GM21786 (cell line): ENCODE measurements at regions not wholly inside any gene's neighbourhood (a gene's known extent, or its start where the extent isn't known, plus 50 kb on each side); places are given as distances from the start of the nearest gene placed in this dataset.
"Not testable (repeated sequence)": the region's sequence is repeated elsewhere in the genome, so short reads cannot be mapped to it uniquely, and the experiment has no call there.

ENCODE experiments used
- ATAC-seq: cut with Tn5 transposase; IDR thresholded peaks from one replicate; pipeline ENCODE4 v1.9.1; 2021; ENCODE audit not compliant: unreplicated experiment

DNA sequence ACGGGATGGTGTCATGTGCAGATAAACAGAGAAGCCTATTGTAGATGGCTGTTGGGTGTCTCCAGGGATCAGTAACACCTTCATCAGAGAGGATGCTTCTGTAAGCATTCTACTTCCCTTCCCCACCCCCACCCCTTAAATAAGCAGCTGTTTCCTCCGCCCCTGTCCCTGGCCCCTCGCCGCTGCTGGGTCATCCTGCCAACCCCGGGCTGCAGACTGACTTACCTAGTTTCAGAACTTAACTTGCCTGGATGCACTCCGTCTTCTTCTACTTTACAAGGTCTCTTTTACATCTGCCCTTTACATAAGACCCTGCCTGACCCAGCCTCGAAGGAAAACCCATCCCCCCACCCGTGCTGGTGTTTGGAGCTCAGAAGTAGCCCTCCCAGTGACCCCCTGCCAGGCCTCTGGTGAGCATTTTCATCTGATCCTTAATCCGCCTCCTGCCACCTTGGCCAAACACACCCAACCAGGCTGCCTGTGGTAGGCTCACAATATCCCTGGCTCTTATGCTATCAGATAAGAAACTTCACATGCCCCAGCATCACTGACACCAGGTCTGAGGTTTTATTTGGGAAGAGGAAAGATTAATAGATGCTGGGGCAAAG, 103.0 kb upstream of the HES1 start:
- ATAC-seq, result no peak

DNA sequence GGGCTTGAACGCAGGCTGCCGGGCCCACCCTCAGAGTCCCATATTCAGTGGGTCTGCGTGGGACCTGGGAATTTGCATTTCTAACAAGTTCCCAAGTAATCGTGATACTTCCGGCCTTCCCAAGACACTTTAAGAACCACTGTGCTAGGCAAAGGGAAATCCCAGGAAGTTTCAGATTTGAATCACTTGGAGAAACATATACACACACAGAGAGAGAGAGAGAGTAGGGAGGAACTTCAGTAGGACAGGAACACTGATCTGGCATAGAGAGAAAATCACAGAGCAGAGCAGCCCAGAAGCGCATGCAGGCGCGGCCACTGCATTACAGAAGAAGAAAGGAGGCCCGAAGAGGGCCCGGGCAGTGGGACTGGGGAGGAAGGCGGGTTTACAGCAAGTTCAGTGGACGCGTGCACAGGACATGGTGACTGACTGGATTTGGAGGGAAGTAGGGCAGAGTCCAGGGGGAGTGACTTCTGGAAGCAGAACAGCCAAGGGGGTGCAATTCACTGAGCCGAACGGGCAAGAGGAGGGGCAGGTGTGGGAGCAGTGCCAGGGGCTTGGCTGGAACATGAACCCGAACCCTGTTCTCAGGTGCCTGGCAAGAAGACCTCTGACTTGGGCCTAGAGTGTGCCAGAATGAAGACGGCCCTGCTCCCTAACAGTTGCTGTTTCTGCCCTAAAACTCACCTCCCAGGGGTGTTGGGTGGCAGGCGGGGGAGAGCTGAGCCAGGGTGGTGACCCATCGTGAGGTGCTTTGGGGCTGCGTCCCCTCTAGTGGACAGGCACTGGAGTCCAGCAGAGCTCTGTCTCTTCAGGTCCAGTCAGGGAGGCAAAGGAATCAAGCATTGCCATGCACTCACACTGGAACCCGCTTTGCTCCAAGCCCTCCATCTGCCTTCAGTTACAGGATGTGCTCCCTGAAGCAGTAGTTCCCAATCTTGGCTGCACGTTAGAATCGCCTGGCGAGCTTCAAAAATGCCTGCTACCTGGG, 101.3 kb upstream of the HES1 start:
- no peak for ATAC-seq

DNA sequence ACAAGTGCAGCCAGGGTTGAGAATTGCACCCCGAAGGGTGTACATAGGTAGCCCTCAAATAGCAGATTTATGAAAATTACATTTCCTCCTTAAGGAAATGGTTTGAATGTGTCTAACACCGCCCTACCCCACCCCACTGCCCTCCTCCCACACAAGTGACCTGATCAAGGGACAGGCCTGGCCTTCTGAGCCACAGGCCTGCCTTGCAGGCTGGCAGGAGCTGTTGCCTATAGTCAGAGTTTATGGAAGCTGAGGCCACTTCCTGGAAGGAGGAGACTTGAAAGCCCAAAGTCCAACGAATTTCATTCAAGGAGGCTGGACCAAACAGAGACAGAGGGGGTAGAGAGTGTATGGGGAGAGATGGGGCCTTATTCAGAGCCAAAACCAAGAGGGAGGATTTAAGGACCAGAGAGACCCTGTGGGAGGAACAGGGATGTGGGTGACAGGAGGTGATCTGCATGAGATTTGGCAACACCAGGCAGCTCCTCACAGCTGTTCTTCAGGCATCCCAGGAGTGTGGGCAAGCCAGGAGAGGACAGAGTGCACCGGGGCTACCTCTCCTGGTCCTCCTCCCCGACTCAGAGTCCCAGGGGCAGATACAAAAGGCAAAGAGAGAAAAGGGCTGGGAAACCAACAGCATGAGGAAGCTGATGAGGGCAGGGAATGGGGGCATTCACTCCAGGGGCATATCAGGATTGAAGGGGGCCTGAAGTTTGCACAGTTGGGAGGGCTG, 100.4 kb upstream of the HES1 start:
- no peak for ATAC-seq

DNA sequence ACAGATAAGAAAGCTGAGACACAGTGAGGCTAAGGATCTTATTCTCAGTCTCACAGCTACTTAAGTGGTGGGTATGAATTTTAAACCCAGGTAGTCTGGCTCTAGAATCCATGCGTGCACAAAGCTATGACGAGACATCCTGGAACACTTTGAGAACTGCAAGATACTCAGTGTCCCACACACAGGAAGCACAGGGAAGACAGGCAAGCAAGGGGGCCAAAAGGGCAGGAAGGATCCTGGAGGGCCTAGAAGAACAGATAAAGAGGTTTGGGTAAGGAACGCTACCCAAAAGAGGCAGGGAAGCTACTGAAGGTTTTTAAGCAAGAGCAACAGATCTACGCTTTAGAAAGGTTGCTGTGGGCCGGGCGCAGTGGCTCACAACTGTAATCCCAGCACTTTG, 99.1 kb upstream of the HES1 start:
- ATAC-seq, result no peak

DNA sequence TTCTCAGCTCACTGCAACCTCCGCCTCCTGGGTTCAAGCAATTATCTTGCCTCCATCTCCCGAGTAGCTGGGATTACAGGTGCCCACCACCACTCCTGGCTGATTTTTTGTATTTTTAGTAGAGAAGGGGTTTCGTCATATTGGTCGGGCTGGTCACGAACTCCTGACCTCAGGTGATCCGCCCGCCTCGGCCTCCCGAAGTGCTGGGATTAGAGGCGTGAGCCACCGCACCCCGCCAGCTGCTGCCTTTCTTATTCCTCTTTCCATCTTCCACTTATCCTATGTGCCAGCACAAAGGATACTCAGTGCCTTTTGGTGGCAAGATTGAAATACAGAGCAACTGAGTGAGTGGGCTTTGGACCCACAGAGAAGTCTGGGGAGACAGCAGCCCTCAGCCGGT, 97.6 kb upstream of the HES1 start:
- ATAC-seq, result not testable (repeated sequence)

DNA sequence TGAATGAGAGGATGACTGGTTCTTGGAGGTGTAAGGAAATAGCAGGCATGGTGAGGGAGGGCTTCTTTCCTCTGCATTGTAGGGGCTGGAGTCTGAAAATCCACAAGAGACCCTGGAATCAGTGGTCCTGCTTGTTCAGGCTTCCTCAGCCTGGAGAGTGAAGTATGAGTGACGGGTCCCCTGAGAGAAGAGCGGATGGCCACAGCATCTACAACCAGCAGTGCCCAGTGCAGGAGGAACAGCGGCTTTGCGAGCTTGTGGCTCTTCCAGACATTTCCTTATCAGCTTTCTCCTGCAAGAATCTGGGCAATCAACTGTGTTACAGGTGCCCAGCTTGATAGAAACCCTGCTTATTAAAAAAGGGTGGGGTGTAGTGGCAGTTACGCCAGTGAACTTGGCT, 97.0 kb upstream of the HES1 start:
- ATAC-seq, result no peak

DNA sequence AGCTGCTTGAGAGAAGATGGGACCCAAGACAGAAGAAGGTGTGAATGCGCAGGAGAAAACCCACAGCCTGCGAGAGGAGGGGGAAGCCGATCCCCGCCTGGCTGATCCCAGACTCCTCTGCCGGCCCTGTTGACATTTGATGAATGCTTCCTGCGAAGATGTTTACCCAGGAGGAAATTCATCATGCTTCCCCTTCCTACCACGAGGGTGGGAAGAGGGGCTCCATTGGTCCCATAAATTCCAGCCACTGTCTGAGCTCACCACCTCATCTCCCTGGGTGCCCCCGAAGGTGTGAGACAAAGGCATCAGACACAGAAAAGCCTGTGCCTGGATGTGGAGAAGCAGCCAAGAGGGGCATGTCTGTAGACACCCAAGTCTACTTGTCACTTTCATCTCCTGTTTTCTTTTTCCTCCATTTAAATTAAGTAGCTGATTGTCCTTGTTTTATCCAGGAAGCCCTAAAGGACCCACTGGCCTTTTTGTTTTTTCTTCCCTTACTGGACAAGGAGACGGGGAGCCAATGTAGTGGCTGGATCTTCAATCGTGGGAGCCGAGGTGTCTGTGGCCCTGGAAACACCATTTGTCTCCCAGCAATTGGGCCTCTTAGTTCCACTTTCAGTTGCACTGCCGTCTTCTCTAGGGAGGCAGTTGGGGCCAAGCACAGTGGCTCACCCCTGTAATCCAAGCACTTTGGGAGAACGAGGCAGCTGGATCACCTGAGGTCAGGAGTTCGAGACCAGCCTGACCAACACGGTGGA, 95.3 kb upstream of the HES1 start:
- no peak for ATAC-seq

DNA sequence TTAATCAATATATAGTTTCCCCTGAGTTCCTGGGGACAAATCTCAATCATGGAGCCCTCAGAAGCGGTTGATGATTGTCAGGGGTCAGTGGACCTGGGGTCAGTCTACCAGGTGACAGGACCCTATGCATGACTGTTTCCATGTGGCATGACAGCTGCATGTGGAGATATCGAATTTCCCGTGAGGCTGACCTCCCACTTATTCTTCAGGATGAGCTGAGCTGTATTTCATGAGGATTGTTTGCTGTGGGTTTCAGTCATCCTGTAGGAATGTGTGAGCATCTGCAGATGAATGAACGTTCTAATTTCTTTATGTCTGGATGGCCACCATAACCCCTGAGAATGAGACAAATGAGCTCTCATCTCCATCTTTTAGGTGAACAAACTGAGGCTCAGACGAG, 93.0 kb upstream of the HES1 start:
- no peak for ATAC-seq

DNA sequence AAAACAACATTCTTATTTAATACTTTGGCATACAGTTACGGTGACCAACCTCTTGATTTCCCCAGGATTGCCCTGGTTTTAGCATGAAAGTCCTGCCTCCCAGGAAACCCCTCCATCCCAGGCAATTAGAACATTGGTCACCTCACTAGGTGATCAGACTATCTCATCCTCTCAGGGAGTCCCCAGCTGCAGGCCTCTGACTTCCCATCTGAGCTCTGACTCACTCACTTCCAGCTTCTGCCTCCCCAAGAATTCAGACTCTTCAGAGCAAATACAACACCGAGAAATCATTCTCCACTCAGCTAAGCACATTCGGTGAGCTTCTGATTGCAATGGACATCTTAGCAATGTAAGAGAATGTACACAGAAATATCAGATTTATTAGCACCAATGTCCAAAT, 92.4 kb upstream of the HES1 start:
- no peak for ATAC-seq

DNA sequence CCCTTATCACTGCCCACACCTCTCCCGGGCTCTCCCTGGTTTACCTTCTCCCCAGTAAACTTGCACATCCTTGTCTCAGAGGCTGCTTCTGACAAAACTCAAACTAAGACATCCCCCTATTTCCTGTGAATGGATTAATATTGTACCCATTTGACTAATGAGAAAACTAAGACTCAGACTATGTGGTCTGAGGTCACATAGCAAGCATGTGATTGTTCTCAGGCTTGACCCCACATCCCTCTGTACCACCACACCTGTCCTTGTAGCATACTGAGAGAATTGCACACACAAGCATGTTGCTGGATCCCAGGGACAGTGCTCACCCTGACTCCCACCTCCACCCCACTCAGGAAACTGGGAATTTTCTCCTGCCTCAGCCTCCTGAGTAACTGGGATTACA, 90.7 kb upstream of the HES1 start:
- ATAC-seq, result peak; percentile 68

DNA sequence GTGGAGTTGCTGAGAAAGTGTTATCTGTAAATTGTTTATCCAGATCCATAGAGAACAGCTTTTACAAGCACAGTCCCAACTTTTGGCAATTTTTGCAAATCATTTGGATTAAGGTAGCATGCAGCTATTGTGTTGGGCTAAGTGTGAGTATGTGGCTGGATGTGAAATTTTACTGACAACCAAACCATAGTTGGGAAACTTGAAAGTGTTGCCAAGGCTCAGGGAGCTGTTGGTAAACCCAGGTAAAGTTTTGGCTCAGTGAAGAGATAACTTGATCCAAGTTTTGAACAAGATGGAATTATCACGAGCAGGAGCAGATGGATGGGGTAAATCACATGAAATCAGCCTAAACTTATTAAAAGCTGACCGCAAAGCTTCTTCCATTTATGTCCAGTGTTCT, 90.0 kb upstream of the HES1 start:
- no peak for ATAC-seq

DNA sequence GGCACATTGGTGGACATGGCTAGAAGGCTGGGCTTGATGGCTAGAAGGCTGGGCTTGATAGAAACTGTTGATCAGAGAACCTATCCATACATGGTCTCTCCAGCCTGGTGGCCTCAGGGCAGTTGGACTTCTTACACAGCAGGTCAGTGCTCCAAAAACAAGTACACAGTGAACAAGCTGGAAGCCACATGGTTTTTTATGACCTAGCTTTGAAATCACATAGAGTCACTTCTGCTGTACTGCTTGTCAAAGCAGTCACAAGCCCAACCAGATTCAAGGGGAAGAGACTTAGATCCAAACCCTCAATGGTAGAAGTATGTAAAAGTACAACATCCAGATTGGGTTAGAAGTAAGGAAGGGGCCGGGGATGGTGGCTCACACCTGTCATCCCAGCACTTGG, 89.4 kb upstream of the HES1 start:
- no peak for ATAC-seq

DNA sequence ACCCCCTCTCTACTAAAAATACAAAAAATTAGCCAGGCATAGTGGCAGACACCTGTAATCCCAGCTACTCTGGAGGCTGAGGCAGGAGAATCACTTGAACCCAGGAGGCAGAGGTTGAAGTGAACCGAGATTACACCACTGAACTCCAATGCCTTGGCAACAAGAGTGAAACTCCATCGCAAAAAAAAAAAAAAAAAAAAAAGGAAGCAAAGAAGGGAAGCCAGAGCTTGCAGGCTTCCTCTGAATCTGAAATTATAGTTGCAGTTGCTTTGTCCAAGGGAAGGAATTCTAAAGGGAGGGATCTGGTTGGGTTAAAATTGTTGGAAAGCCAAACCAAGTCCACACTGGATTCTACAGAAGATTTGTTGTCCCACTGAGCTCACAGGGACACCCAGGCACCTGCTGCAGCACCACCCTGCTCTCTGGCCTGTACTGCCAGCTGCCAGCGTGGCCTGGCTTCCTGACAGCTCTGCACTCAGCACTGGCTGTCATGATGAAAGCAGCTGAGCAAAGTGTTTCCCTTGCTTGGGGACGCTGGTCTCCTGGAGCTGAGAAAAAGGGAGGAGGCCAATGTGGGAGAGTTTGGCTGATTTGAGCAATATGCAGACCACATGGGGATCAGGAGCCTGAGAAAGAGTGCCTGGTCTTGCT, 88.8 kb upstream of the HES1 start:
- peak; percentile 51 for ATAC-seq

DNA sequence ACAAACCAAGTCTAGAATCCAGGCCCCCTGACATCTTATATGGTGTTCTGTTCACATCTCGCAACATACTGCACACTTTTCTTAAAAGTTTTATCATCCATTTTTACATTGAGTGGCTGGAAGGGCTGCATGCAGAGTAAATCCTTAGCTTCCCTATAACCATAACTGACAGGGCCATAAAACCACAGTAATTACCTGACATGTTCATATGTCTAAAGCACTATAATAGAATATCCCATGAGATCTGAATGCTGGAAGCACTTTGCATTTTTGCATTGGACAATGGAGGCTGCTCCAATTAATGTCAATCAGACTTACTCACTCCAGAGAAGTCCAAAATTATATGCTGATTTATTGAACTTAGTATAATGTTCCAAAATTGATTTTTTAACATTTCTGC, 86.6 kb upstream of the HES1 start:
- no peak for ATAC-seq

DNA sequence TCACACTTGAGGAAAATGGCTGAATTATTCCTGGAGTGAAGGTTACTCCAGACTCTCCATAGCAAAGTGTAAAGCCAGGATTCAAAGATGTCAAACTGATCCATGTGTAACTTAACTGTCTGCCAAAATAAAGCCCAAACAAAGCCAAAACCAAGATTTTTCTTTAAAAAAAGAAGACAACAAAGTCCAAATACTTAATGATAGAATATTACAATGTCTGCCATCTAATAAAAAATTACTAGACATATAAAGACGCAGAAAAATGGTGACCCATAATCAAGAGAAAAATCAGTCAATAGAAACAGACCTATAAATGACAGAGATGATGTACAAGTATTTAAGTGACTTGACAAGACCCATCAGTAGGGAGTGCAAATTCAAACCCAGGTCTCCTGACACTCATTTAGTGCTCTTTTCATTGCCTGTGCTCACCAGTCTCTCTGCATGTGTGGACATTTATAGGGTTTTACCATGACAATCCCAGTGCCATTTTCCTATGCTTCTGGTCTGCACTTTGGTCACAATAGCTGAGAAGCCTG, 85.1 kb upstream of the HES1 start:
- no peak for ATAC-seq

DNA sequence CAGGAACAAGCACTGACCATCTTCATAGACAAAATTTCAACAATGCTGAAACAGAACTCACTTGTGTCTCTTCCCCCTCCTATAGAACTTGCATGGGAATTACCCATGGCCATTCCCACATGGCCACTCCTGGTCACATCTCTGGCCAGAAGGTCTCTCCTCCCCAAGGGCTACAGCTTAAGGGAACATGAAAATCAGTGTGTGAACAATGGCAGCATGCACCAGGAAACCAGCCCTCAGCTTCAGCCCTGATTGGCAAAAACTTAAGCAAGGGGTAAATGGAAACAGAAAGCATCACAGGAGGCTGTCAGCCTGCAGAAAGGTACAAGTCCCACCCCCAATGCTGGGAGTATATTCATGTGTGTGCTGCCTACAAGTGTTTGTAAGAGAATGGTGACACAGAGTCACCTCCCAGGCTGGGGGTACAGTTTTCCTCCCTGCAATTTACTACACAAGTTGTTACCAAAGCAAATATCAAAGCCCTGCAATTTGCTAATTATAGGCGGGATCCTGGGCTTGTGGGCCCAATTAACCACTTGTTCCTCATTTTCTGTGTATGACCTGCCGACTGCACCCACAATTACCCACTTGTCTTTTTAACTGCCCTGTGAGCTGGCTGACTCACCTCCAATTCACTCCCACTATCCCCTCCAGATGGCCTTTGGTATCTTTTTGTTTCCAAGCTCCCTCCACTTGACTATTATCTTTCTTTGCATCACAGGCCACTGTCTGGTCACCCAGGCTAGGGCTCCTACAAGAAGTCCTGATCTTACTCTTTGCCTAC, 84.4 kb upstream of the HES1 start:
- no peak for ATAC-seq

DNA sequence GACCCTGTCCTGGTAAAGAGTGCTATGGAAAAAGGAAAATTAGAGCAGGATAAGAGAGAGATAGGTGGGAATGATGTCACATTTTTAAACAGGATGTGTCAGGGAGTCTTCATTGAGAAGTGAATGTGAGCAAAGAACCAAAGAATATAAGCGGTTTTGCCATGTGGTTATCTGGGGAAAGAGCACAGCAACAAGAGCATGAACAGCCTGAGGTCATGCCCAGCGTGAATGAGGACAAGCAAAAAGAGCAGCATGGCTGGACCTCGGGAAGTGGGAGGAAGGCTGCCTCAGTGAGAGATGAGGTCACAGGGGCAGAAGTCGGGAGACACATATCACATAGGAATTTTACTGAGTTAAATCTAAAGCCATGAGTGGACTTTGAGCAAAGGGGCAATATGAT, 82.8 kb upstream of the HES1 start:
- no peak for ATAC-seq

DNA sequence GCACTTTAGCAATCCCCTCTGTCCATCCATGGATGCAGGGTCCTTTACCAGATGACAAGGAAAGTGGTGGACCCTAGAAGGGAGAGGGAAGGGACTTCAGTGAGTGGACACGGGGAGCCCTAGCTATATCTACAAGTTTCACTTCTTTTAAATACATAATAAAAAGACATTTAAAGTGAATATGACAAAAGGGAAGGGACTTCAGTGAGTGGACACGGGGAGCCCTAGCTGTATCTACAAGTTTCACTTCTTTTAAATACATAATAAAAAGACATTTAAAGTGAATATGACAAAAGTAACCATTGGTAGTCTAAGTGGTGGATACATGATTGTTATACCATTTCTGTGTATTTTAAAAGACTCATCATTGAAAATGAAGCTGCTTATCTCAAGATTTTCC, 81.9 kb upstream of the HES1 start:
- ATAC-seq, result no peak

DNA sequence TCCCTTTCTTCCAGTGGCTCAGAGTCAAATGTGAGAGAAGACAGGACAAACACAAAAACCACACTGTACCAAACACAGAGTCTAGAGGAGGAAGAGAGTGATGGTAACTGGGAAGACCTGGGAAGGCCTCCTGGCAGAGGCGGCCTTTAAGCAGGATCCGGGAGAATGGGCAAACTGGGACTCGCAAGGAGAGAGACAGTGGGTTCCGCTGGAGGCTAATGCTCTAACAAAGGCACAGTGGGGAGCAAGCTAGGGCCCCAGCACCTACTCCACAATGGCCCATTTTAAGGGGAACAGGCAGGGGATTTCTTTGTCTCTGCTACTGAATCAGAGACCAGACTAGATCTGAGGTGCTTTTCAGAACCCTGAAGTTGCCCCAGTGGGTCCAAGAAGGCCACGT, 81.4 kb upstream of the HES1 start:
- no peak for ATAC-seq

DNA sequence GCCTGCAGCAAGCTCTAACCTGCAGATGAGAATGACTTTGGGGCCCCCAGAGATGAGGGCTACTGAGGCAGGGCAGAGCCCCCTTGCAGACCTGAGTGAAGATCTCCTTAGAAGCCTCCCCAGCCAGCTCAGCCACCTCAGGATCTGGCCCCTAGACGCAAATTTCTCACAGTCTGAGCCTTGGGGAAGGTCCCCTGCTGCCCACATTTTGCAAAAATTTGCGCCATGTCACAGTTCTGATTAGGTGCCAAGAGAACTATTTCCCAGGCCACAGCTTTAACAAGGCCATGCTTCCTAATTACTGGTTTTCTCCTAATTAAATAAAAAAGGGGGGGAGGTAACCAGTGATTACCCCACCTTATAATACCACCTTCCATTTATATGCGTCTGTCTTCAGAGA, 81.0 kb upstream of the HES1 start:
- ATAC-seq, result no peak
